ENCODE measurements at regions not wholly inside any gene's neighbourhood (a gene's known extent, or its start where the extent isn't known, plus 50 kb on each side); places are given as distances from the start of the nearest gene placed in this dataset.

- Histone ChIP-seq H2AFZ (no peak overlapping the region), H3K27ac (no peak overlapping the region), H3K4me1 (no peaks in the 10 kb centered on the region), H3K4me2 (ENCODE audit: low read length) (no peak overlapping the region), H3K4me3 (ENCODE audit: low read depth, low read length) (no peak overlapping the region), H3K9me3 (ENCODE audit: control insufficient read depth, low read length) (no peaks in the 10 kb centered on the region), H3K79me2 (no peaks in the 10 kb centered on the region), H3K36me3 (ENCODE audit: control insufficient read depth, insufficient read depth, low read length) (no peaks in the 10 kb centered on the region), H3K27me3 (ENCODE audit: control insufficient read depth, insufficient read depth, low read length) (no peaks in the 10 kb centered on the region), H3K9ac (no peak overlapping the region)
- TF ChIP-seq CTCF (IDR thresholded peaks at IDR 0.05): no peak
Observed at GRCh38 chr2:38498045-38498481, 104.7 kb downstream of the HNRNPLL start.

GRCh38 chr2:38497670-38498037, 105.1 kb downstream of the HNRNPLL start:
- H3K27ac ChIP-seq: no peak overlapping the region
- no peaks in the 10 kb centered on the region for H3K4me1 ChIP-seq

GRCh38 chr2:38496927-38497669, 105.6 kb downstream of the HNRNPLL start:
- Histone ChIP-seq H3K4me1 (no peaks in the 10 kb centered on the region), H2AFZ (no peak overlapping the region), H3K27ac (no peak overlapping the region), H3K9me3 (ENCODE audit: control insufficient read depth, low read length) (no peaks in the 10 kb centered on the region), H3K36me3 (ENCODE audit: control insufficient read depth, insufficient read depth, low read length) (no peaks in the 10 kb centered on the region), H3K4me3 (ENCODE audit: low read depth, low read length) (no peak overlapping the region), H3K4me2 (ENCODE audit: low read length) (no peak overlapping the region), H3K79me2 (no peaks in the 10 kb centered on the region), H3K9ac (no peak overlapping the region), H3K27me3 (ENCODE audit: control insufficient read depth, insufficient read depth, low read length) (no peaks in the 10 kb centered on the region)
- no peak for TF ChIP-seq CTCF (IDR thresholded peaks at IDR 0.05)

More at GRCh38 chr2:38497670-38498037, 105.1 kb downstream of the HNRNPLL start:
- Histone ChIP-seq H3K9ac (no peak overlapping the region), H3K36me3 (ENCODE audit: control insufficient read depth, insufficient read depth, low read length) (no peaks in the 10 kb centered on the region), H3K4me3 (ENCODE audit: low read depth, low read length) (no peak overlapping the region), H2AFZ (no peak overlapping the region), H3K27me3 (ENCODE audit: control insufficient read depth, insufficient read depth, low read length) (no peaks in the 10 kb centered on the region), H3K9me3 (ENCODE audit: control insufficient read depth, low read length) (no peaks in the 10 kb centered on the region), H3K4me2 (ENCODE audit: low read length) (no peak overlapping the region), H3K79me2 (no peaks in the 10 kb centered on the region)
- no peak for TF ChIP-seq CTCF (IDR thresholded peaks at IDR 0.05)

- no peaks in the 10 kb centered on the region for H3K36me3 ChIP-seq (ENCODE audit: control insufficient read depth, insufficient read depth, low read length)
- no peaks in the 10 kb centered on the region for H3K4me1 ChIP-seq
- H3K9ac ChIP-seq: no peak overlapping the region
- H3K4me2 ChIP-seq (ENCODE audit: low read length): no peak overlapping the region
- no peaks in the 10 kb centered on the region for H3K79me2 ChIP-seq
- no peaks in the 10 kb centered on the region for H3K27me3 ChIP-seq (ENCODE audit: control insufficient read depth, insufficient read depth, low read length)
- no peak overlapping the region for H3K27ac ChIP-seq
- H2AFZ ChIP-seq: no peak overlapping the region
- H3K4me3 ChIP-seq (ENCODE audit: low read depth, low read length): no peak overlapping the region
- H3K9me3 ChIP-seq (ENCODE audit: control insufficient read depth, low read length): no peaks in the 10 kb centered on the region
- TF ChIP-seq CTCF (IDR thresholded peaks at IDR 0.05): no peak
Observed at GRCh38 chr2:38495880-38496279, 106.8 kb downstream of the HNRNPLL start.

- TF ChIP-seq CTCF (IDR thresholded peaks at IDR 0.05): no peak
- Histone ChIP-seq H3K4me2 (ENCODE audit: low read length) (no peak overlapping the region), H3K27me3 (ENCODE audit: control insufficient read depth, insufficient read depth, low read length) (no peaks in the 10 kb centered on the region), H3K36me3 (ENCODE audit: control insufficient read depth, insufficient read depth, low read length) (no peaks in the 10 kb centered on the region), H3K79me2 (no peaks in the 10 kb centered on the region), H3K4me1 (no peaks in the 10 kb centered on the region), H3K27ac (no peak overlapping the region), H3K4me3 (ENCODE audit: low read depth, low read length) (no peak overlapping the region), H3K9ac (no peak overlapping the region), H2AFZ (no peak overlapping the region), H3K9me3 (ENCODE audit: control insufficient read depth, low read length) (no peaks in the 10 kb centered on the region)
Observed at GRCh38 chr2:38494394-38494793, 108.3 kb downstream of the HNRNPLL start.

Measured in parathyroid adenoma (tissue), 2 donors.